Adrenal gland (tissue), 9 donors: ENCODE measurements at regions not wholly inside any gene's neighbourhood (a gene's known extent, or its start where the extent isn't known, plus 50 kb on each side); places are given as distances from the start of the nearest gene placed in this dataset.

Experiments
- DNase-seq, 7 donors: peaks; one replicate each; pipeline ENCODE4 v3.0.0-alpha.2; 2019 to 2020
- H3K27ac ChIP-seq, 5 donors: fragments of 200-600 bp; sonication (generic) in 4 of 5; 1 replicate in 3 of 5; 2 replicates in 2 of 5; pipeline versions ENCODE4 v1.5.1 to v1.8.0; 2016 to 2020; ENCODE audit warnings: mild to moderate bottlenecking in 1 of 5
- H3K27me3 ChIP-seq: fragments of 200-600 bp; 2 replicates; pipeline ENCODE4 v1.8.0; 2021
- H3K36me3 ChIP-seq, 2 donors: fragments of 200-600 bp; replicated peaks in 1 of 2; 1 replicate in 1 of 2; 2 replicates in 1 of 2; pipeline versions ENCODE4 v1.5.1 to v1.8.0; 2018 to 2022
- H3K4me1 ChIP-seq, 2 donors: fragments of 200-600 bp; replicated peaks in 1 of 2; 1 replicate in 1 of 2; 2 replicates in 1 of 2; pipeline versions ENCODE4 v1.5.1 to v1.8.0; 2018 to 2021
- H3K4me3 ChIP-seq, 4 donors: fragments of 200-600 bp; sonication (generic) in 3 of 4; one replicate each; pipeline ENCODE4 v1.5.1; 2016 to 2018
- H3K9me3 ChIP-seq, 3 donors: fragments of 200-600 bp; sonication (generic) in 1 of 3; replicated peaks in 1 of 3; 1 replicate in 2 of 3; 2 replicates in 1 of 3; pipeline versions ENCODE4 v1.5.1 to v1.8.0; 2016 to 2021
- POLR2A ChIP-seq, 2 donors: fragments of 450-650 bp; IDR thresholded peaks; one replicate each; pipeline ENCODE4 v1.6.1; 2017; ENCODE audit warnings: antibody characterized with exemption in 2 of 2, mild to moderate bottlenecking in 2 of 2, moderate library complexity in 1 of 2
- WGBS, 4 donors: extraction: QIAGEN DNeasy Blood & Tissue Kit in 2 of 4; methylation state at CpG; one replicate each; pipeline versions ENCODE4 v1.1.5 to v1.1.7; 2013 to 2017; 5-methylcytosine and 5-hydroxymethylcytosine counted together
- intact Hi-C, 2 donors: fragments of 100-400 bp; cut with DNase I; formaldehyde crosslinking; loops; one replicate each; pipeline versions ENCODE4 v1.14.1 to v1.15.0; 2022 to 2023
- TF ChIP-seq, protein P1 (sequence below), 6 experiments: fragments of 450-650 bp in 4 of 6; fragments of 200-600 bp in 2 of 6; sonication (generic) in 1 of 6; IDR thresholded peaks; 1 replicate in 5 of 6; 2 replicates in 1 of 6; pipeline versions ENCODE4 v1.5.1 to v1.8.0; 2016 to 2021; ENCODE audit warnings: antibody characterized with exemption in 6 of 6, mild to moderate bottlenecking in 2 of 6, moderate library complexity in 1 of 6
- donor health status: healthy with polysubstance abuse.
- donor health status: Bipolar disorder and iron deficiency.
- donor health status: DM: yes; HTN: yes; CAD: no.
- donor health status: DM: no; HTN: no; CAD: no.
- donor health status: DM: no; HTN: no; CAD: no.

DNA sequence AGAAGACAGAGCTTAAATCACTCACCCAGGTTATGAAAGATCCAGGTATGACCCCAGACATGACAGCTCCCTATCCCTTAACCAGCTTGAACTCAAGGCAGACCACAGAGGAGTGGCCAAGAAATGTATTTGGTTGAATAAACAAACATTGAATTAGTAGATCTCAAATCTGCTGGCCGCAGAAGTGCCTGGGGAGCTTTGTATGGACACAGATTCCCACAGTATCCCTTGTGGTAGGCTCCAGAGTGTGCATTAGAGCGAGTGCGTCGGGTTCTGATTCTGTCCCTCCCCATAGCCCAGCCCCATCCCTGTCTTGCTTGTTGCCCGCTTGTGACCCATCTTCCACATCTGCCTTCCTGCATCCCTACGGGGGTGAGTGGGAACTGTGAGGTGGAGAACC lies 118.8 kb upstream of the FOXF1 start:
- H3K9me3 ChIP-seq = no peaks in the 10 kb centered on the region
- WGBS, 4 donors = 78 to 87% (median 85%) methylated on average over 6 of the region's 6 CpGs
- H3K36me3 ChIP-seq = no peaks in the 10 kb centered on the region
- peaks cover 6% of the 10 kb centered on the region for H3K27me3 ChIP-seq
- TF ChIP-seq, protein P1, sequence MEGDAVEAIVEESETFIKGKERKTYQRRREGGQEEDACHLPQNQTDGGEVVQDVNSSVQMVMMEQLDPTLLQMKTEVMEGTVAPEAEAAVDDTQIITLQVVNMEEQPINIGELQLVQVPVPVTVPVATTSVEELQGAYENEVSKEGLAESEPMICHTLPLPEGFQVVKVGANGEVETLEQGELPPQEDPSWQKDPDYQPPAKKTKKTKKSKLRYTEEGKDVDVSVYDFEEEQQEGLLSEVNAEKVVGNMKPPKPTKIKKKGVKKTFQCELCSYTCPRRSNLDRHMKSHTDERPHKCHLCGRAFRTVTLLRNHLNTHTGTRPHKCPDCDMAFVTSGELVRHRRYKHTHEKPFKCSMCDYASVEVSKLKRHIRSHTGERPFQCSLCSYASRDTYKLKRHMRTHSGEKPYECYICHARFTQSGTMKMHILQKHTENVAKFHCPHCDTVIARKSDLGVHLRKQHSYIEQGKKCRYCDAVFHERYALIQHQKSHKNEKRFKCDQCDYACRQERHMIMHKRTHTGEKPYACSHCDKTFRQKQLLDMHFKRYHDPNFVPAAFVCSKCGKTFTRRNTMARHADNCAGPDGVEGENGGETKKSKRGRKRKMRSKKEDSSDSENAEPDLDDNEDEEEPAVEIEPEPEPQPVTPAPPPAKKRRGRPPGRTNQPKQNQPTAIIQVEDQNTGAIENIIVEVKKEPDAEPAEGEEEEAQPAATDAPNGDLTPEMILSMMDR (IDR thresholded peaks at IDR 0.05) = no peak
- TF ChIP-seq POLR2A (IDR thresholded peaks at IDR 0.05) = no peak
- no peaks in the 10 kb centered on the region for H3K4me1 ChIP-seq
- intact Hi-C loops = no loop called here
- H3K27ac ChIP-seq = no peak overlapping the region
- DNase-seq = no peak
- H3K4me3 ChIP-seq = no peak overlapping the region

DNA sequence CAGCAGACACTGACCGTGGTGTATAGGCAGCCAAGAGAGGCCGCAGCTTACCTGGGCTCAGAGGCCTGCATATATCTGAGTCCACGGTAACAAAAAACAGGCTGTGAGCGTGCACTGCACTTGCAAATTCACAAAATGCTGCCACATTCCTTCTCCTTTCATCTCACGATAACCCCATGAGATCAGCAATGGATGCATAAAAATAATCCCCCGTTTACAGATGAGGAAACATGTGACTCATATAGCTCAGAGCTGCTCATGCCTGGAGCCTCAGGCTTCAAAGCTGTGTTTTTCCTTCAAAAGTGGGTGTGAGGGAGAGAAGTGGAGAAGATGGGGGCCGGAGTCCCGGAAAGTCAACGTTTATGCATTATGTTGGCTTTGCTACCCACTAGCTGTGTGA lies 118.3 kb upstream of the FOXF1 start:
- no peaks in the 10 kb centered on the region for H3K4me1 ChIP-seq
- TF ChIP-seq, protein P1 (IDR thresholded peaks at IDR 0.05) = no peak
- no peak for TF ChIP-seq POLR2A (IDR thresholded peaks at IDR 0.05)
- intact Hi-C loops = no loop called here
- no peaks in the 10 kb centered on the region for H3K36me3 ChIP-seq
- H3K9me3 ChIP-seq = no peaks in the 10 kb centered on the region
- no peak overlapping the region for H3K27ac ChIP-seq
- H3K4me3 ChIP-seq = no peak overlapping the region
- DNase-seq = no peak
- 70 to 82% (median 77%) methylated on average over 7 to 9 of the region's 9 CpGs for WGBS, 4 donors
- H3K27me3 ChIP-seq = peaks cover 6% of the 10 kb centered on the region

DNA sequence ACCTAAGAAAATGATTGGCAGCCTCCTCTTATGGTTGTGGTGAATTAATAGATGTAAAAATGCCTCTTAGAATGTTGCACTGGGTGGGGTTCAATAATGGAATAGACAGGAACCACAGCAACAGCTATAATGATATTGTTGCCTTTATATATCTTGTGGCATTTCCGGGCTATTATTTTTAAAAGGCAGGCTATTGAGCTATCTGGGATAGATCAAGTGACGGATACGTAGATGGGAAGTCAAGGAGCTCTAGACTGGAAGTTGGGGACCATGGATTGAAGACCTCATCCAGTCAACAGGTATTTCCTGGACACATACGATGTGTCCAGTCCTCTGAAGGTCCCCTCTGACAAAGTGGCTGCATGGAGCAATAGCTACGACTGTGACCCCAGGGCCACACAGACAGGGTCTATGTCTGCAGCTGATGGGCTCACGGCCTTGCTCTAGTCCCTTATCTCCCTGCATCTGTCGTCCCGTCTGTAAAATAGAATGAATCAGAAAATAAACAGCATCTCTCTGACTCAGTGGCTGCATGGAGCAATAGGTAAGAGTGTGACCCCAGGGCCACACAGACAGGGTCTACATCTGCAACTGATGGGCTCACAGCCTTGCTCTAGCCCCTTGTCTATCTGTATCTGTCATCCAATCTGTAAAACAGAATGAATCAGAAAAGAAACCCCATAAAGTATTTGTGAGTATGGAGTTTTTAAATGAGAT lies 117.7 kb upstream of the FOXF1 start:
- Histone ChIP-seq H3K27me3 (peaks cover 6% of the 10 kb centered on the region), H3K36me3 (no peaks in the 10 kb centered on the region), H3K27ac (no peak overlapping the region), H3K9me3 (no peaks in the 10 kb centered on the region), H3K4me3 (no peak overlapping the region), H3K4me1 (no peaks in the 10 kb centered on the region)
- no peak for DNase-seq
- 54 to 63% (median 56%) methylated on average over 7 to 8 of the region's 8 CpGs for WGBS, 4 donors
- intact Hi-C loops = no loop called here
- TF ChIP-seq, protein P1 (IDR thresholded peaks at IDR 0.05) = no peak
- TF ChIP-seq POLR2A (IDR thresholded peaks at IDR 0.05) = no peak

DNA sequence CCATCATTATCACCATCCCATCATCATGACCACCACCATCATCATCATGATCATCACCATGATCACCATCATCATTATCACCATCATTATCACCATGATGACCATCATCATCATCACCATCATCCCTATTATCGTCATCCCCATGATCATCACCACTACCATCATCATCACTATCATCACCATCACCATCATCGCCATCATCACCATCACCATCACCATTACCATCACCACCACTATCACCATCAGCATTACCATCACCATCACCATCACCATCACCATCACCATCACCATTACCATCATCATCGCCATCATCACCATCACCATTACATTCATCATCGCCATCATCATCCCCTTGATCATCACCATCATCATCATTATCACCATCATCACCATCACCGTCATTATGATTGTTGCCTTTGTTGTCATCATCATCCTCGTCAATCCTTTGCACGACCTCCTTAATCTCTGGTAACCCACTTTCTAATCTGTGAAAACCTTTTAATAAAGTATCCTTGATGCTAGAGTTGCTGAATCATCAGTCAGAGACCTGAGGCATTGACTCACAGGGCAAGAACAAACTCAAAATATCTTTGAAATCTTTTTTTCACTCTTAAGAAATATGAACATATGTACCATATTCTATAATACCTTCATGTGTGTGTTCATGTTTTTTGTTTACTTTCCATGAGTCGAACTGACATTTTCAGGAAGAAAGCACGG lies 116.3 kb upstream of the FOXF1 start:
- no peaks in the 10 kb centered on the region for H3K36me3 ChIP-seq
- H3K27me3 ChIP-seq = peaks cover 6% of the 10 kb centered on the region
- intact Hi-C loops = no loop called here
- no peak overlapping the region for H3K27ac ChIP-seq
- DNase-seq = no peak
- 87 to 88% (median 87%) methylated on average over 9 of the region's 9 CpGs for WGBS, 4 donors
- no peak for TF ChIP-seq POLR2A (IDR thresholded peaks at IDR 0.05)
- no peaks in the 10 kb centered on the region for H3K4me1 ChIP-seq
- H3K4me3 ChIP-seq = no peak overlapping the region
- H3K9me3 ChIP-seq = no peaks in the 10 kb centered on the region
